ENCODE measurements at regions not wholly inside any gene's neighbourhood (a gene's known extent, or its start where the extent isn't known, plus 50 kb on each side); places are given as distances from the start of the nearest gene placed in this dataset.
"Not testable (repeated sequence)": the region's sequence is repeated elsewhere in the genome, so short reads cannot be mapped to it uniquely, and the experiment has no call there.

- DNase-seq: no peak
Measured at GRCh38 chr1:57532299-57532698, 108.4 kb upstream of the DAB1 start.

GRCh38 chr1:57530911-57531260 lies 107.0 kb upstream of the DAB1 start:
- not testable (repeated sequence) for DNase-seq

GRCh38 chr1:57530206-57530910 lies 106.5 kb upstream of the DAB1 start:
- no peak for DNase-seq

GRCh38 chr1:57522575-57522974 lies 98.7 kb upstream of the DAB1 start:
- DNase-seq: no peak

GRCh38 chr1:57520743-57521515 lies 97.1 kb upstream of the DAB1 start:
- DNase-seq: no peak

- DNase-seq: no peak
Measured at GRCh38 chr1:57518496-57518895, 94.6 kb upstream of the DAB1 start.

GRCh38 chr1:57517587-57518374 lies 93.9 kb upstream of the DAB1 start:
- no peak for DNase-seq

- DNase-seq: no peak
Measured at GRCh38 chr1:57512386-57512785, 88.5 kb upstream of the DAB1 start.

- no peak for DNase-seq
Measured at GRCh38 chr1:57506941-57507340, 83.1 kb upstream of the DAB1 start.

- no peak for DNase-seq
Measured at GRCh38 chr1:57503337-57503736, 79.5 kb upstream of the DAB1 start.

- DNase-seq: no peak
Measured at GRCh38 chr1:57500136-57500830, 76.4 kb upstream of the DAB1 start.

- no peak for DNase-seq
Measured at GRCh38 chr1:57494530-57495079, 70.7 kb upstream of the DAB1 start.

- no peak for DNase-seq
Measured at GRCh38 chr1:57492586-57493226, 68.8 kb upstream of the DAB1 start.

GRCh38 chr1:57489358-57490036 lies 65.6 kb upstream of the DAB1 start:
- no peak for DNase-seq

- DNase-seq: no peak
Measured at GRCh38 chr1:57485643-57486042, 61.8 kb upstream of the DAB1 start.

GRCh38 chr1:57483954-57484353 lies 60.1 kb upstream of the DAB1 start:
- no peak for DNase-seq

GRCh38 chr1:57479471-57479870 lies 55.6 kb upstream of the DAB1 start:
- DNase-seq: no peak

- no peak for DNase-seq
Measured at GRCh38 chr1:57475366-57475765, 51.5 kb upstream of the DAB1 start.

- no peak for DNase-seq
Measured at GRCh38 chr1:57474137-57474750, 50.4 kb upstream of the DAB1 start.

Measured in right forelimb (tissue), 1 donor.